DMS 273 (cell line): ENCODE measurements at regions not wholly inside any gene's neighbourhood (a gene's known extent, or its start where the extent isn't known, plus 50 kb on each side); places are given as distances from the start of the nearest gene placed in this dataset.

Source experiments
- DNase-seq: peaks from one replicate; lab custom pipeline; 2025; ENCODE audit not compliant: unreplicated experiment; lab: John Stamatoyannopoulos, UW

DNA sequence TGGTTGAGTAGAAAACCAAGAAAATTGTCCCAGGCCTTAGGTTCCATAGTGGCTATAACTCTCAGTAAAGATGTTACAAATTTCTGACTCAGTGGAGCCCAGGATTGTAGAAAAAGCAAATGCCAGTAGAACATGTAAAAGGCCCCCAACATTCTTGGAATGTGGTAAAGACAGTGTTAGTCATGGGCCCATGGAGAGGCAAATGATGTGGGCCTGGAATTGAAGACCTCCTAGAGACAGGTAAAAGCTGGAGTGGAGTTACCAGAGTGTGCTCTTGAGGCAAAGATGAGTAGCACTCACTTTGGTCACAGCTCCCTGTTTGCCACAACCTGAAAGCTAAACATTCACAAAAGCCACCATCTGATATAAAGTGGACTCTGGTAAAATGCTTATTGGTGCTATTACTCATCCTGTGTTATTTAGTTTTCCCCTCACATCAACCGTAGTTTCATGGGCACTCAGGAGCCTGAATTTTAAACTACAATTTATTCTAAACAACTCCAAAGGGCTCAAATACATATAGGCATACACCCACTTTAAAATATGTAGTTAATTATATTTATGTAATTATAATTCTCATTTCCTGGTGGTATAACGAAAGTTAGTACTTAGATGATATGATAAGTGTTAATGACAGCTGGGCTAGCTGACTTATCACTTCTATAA is 359.6 kb upstream of the NECTIN3 start:
- DNase-seq: no peak

- no peak for DNase-seq
Observed at GRCh38 chr3:110727056-110727455, 344.6 kb upstream of the NECTIN3 start.

DNA sequence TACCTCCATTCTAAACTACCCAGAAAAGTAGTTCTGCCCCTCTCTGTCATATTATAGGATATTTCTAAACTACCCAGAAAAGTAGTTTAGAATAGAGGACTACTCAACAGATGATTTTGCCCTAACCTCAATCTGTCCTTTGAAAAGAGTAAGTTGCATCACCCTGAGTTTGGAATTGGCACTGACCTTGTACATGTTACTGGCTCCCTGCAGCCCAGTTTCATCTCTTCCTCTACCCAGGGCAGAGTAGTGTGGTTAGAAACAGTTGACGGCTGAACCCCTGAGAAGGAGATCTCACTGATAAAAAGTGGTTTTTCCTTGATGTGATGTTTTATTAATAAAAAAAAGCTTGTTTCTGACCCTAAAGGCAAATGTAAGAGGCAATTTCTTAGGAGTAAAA is 340.5 kb upstream of the NECTIN3 start:
- no peak for DNase-seq

DNA sequence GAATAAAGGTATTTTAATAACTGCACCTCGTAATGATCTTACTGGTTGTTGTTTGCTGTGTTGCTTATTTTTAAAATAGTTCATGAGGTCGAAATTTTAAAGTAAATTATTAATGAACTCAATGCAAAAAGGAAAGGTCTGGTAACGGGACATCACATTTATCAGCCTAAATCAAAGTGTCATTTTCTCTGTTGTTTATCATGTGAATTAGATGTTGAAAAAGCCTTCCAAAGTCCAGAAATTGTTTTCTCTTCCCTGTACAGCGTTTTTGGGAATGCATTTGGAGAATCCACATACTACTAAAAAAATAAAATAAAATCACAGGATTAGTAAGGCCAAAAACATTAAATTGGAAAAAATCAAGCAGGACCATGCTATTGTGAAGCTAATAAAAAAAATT is 339.2 kb upstream of the NECTIN3 start:
- DNase-seq: no peak

DNA sequence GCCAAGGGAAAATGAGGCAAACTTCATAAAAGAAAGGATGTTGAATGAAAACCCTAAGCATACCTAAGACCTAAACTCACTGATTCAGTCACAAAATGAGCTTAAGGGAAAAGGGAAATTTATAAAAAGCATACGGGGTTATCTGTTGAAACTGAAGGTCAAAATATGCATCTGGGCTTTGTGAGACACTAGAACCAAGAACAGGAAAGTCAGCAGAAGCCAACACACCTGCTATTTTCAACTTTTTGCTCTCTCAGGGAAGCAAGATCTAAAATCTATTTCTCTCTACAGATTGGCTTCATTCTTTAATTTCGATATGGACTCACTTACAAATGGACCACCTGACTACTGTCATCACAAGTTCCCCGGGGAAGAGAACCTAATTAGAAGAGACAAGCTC is 338.6 kb upstream of the NECTIN3 start:
- no peak for DNase-seq

DNA sequence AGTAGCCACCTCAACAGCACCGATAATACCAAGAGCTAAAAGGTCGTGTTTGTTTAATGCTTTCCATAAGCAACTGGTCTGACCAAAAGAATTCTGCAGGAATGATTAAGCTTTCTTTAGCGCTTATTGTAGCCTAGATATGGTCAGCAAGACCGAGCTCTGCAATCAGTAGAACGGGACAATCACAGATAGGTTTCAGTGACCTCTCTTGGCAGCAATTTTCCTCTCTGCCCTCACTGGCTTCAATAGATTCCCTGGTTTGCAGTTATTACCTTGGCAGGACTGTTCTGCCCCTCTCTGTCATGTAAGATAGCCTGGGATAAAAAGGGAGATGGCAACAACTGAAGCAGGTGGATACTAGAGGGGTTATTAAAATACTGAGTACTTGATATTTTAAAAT is 337.1 kb upstream of the NECTIN3 start:
- no peak for DNase-seq

DNA sequence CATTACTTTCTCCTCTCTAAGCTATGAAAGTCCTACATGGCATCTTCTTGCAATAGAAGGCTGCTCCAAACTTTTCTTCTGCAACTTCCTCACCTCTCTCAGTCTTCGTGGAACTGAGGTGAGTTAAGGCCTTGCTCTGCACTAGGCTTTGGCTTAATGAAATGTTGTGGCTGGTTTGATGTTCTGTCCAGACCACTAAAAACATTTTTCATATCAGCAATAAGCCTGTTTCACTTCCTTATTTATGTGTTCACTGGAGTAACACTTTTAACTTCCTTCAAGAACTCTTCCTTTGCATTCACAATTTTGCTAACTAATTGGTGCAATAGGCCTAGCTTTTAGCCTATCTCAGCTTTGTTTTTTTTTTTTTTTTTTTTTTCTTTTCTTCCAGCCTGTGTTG is 335.3 kb upstream of the NECTIN3 start:
- no peak for DNase-seq

GRCh38 chr3:110738531-110738930 is 333.1 kb upstream of the NECTIN3 start:
- no peak for DNase-seq

DNA sequence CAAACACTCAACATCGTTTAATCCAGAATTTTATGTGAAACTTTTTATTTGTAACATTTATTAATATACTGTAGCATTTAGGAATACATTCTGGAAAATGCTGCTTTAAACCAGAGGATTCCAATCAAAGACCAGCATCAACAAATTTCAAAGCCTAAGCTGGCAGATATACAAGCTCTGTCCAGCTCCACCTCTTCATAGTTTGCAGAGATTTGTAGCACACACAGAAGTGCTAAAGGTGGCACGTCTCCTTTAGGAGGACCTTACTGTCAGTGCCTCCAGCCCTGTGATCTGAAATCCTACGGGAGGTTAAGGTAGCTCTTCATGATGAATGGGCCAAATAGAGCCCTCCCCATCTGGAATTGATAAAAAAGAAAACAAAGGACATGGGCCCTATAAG is 329.7 kb upstream of the NECTIN3 start:
- DNase-seq: no peak

DNA sequence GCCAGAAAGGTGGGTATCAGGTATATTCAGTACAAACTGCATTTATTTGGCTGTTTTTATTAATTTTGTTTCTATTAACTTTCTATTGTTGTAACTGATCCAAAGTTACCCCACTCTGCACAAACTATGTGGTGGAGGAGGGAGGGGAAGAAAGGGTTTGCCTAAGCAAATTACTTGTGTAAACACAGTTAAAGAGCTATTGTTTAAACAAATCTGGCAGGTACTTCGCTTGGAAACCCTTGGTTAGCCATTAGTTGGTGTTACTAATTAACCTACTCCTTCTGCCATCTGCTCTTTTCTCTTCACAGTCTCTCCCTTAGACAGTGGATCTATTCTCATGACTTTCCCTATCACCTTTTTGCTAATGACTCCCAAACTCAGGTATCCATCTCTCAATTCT is 328.4 kb upstream of the NECTIN3 start:
- no peak for DNase-seq

DNA sequence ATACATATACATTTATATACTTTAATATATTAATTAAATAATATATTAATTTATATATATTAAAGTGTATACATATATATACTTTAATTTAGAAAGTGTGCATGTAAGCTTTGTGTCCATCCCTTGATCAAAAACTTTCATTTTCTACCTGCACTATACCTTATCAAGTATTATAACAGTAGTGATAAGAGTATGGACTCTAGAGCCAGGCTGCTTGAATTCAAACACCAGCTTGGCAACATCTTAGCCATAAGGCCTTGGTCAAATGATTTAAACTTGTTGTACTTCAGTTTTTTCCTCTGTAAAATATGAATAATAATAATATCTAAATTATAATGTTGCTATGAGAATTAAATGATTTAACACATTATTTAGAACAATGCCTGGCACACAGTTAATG is 327.6 kb upstream of the NECTIN3 start:
- DNase-seq: no peak

GRCh38 chr3:110744723-110745122 is 326.9 kb upstream of the NECTIN3 start:
- no peak for DNase-seq

- no peak for DNase-seq
Observed at GRCh38 chr3:110749006-110749405, 322.6 kb upstream of the NECTIN3 start.

DNA sequence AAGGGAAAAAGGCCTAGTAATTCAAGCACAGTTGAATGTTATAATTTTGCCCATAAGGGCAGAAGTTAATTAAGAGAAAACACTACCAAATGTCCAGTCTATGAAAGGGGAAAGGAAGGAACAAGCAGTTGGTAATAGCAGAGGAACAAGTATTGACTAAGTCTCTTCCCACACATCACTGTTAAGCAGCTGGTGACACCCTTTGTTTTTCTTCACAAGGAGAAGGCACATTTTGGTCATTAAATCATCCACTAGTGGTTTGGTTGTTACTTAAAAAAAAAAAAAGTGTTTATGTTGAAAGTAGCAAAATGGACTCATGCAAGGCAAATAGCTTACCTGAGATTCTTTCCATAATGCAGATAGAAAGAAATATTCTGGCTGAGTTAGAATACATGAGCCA is 321.4 kb upstream of the NECTIN3 start:
- no peak for DNase-seq

GRCh38 chr3:110752307-110752706 is 319.3 kb upstream of the NECTIN3 start:
- no peak for DNase-seq

GRCh38 chr3:110753516-110753915 is 318.1 kb upstream of the NECTIN3 start:
- DNase-seq: no peak

DNA sequence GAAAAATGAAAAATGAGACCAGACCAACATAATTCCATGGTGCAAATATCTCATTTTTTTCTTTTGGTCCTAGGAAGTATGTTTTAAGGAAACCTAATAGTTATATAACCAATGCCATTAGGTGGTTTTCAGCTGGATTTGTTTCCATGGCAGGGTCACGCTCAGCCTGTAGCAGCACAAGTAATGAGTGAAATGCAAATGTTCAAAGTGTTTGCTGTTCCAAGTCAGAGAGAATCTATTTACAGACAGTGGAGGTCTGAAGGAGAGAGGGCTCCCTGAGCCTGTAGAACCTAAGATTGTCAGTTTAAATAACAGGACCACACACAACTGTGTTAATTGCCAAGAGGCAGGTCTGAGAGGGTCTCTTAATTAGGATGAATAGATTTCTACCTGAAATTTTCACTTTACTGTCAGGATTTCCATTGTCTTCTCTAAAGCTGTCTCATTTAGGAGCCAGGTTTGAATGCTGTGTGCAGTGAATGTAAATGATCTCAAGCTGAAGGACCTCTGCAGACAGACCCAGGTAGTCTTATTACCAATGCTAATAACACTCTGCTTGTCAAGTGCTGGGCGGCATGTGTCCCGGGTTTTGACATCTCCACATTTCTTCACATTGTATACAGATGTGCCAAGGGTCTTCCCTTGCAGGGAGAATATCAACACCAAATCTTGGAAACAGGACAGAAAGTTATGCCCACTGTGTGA is 317.3 kb upstream of the NECTIN3 start:
- DNase-seq: no peak

DNA sequence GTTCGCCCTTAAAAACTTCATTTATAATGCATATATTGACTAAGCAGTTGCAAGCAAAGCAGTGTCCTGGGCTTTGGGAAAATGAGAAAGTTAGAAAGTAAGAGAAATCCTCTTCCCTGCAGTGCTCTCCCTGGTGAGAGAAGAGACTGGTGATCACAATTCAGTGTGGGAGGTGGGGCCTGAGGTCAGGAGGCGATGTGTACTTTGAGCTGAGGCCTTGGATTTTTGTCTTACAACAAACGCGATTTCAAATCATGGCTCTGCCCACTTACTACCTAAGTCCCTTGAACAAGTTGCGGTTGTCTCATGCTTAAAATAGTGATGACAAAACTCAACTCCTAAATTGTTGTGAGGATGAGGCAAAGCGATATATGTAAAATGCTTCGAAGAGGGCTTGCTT is 316.3 kb upstream of the NECTIN3 start:
- no peak for DNase-seq

DNA sequence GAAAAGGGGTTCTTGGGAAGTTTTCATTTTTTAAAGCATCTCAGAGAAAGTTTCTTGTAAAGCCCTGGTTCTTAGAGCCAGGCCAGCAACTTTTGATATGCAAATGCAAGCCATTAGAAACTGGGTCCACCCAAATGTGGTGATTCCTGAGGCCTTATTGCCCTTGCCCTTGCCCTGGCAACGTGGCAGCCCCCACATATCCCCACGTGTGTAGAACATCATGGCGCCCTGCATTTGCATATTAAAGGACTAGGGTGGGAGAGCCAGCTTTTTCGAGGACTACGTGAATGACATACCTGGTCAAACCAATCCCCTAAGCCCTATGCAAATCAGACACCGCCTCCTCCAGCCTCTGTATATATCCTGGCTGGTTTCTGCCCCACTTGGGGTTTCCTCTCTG is 314.9 kb upstream of the NECTIN3 start:
- no peak for DNase-seq

DNA sequence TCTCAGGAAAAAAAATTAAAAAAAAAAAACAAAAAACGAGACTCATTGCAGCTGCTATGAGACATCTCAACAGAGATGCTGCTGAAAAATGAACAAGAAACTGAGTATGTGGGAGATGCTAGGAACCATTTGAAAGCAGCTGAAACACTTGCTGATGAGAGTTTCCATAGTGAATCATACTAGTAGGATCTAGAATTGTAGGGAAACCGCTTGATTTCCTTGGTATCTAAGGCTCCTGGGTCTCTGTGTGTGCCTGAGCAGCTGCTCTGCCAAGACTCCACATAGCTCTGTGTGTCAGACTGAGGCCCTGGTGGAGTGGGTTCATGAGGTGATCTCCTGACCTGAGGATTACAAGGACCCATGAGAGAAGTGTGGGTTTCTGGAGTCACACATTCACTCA is 313.4 kb upstream of the NECTIN3 start:
- no peak for DNase-seq

GRCh38 chr3:110767156-110767555 is 304.5 kb upstream of the NECTIN3 start:
- no peak for DNase-seq

- no peak for DNase-seq
Observed at GRCh38 chr3:110767838-110768237, 303.8 kb upstream of the NECTIN3 start.

- no peak for DNase-seq
Observed at GRCh38 chr3:110773413-110773954, 298.1 kb upstream of the NECTIN3 start.
